Adrenal gland (tissue), 5 donors: ENCODE measurements at regions not wholly inside any gene's neighbourhood (a gene's known extent, or its start where the extent isn't known, plus 50 kb on each side); places are given as distances from the start of the nearest gene placed in this dataset.

Source experiments
- CTCF ChIP-seq, 6 experiments: fragments of 450-650 bp in 4 of 6; fragments of 200-600 bp in 2 of 6; sonication (generic) in 1 of 6; IDR thresholded peaks; 1 replicate in 5 of 6; 2 replicates in 1 of 6; pipeline versions ENCODE4 v1.5.1 to v1.8.0; 2016 to 2021; ENCODE audit warnings: antibody characterized with exemption in 6 of 6, mild to moderate bottlenecking in 2 of 6, moderate library complexity in 1 of 6
- POLR2A ChIP-seq, 2 donors: fragments of 450-650 bp; IDR thresholded peaks; one replicate each; pipeline ENCODE4 v1.6.1; 2017; ENCODE audit warnings: antibody characterized with exemption in 2 of 2, mild to moderate bottlenecking in 2 of 2, moderate library complexity in 1 of 2
- donor health status: DM: no; HTN: no; CAD: no.

GRCh38 chr15:100721758-100722550 lies 119.6 kb downstream of the ASB7 start:
- TF ChIP-seq CTCF (IDR thresholded peaks at IDR 0.05) (no peak), POLR2A (IDR thresholded peaks at IDR 0.05) (no peak)
